ENCODE measurements at regions not wholly inside any gene's neighbourhood (a gene's known extent, or its start where the extent isn't known, plus 50 kb on each side); places are given as distances from the start of the nearest gene placed in this dataset.
"Not testable (repeated sequence)": the region's sequence is repeated elsewhere in the genome, so short reads cannot be mapped to it uniquely, and the experiment has no call there.

DNA sequence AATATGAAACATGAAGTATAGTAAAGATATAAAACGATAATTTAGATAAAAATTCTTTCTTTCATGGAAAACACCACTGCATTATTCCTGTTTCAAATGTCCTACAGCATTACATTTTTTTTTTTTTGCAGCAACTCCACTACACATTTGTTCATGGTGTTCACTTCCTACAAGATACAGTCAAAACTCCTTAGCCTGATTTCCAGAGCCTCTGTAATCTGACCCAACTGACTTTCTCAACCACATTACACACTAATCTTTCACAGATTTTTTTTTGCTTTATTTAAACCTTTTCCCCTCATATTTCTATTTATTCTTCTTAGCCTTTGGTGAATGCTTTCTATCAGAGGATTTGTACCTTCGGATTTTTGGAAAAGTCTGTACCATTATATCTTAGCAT is 176.5 kb upstream of the PDE7B start:
- intact Hi-C loops (cut with DNase I; ENCODE audit: low total_unique reads), result no loop called here
- TF ChIP-seq POLR2A (IDR thresholded peaks at IDR 0.05), result no peak
- no peak overlapping the region for H3K4me3 ChIP-seq (ENCODE audit: low read depth, poor library complexity, severe bottlenecking)
- no peak for DNase-seq (ENCODE audit: low spot score in 2 of 2)
- 80 to 84% methylated on average over 2 of the region's 2 CpGs for WGBS, 2 donors

- 57 to 69% methylated on average over 1 of the region's 1 CpG for WGBS, 2 donors
- intact Hi-C loops (cut with DNase I; ENCODE audit: low total_unique reads), result no loop called here
- DNase-seq (ENCODE audit: low spot score in 2 of 2), result peak in 1 of 2 donors; percentile 21
- no peak overlapping the region for H3K4me3 ChIP-seq (ENCODE audit: low read depth, poor library complexity, severe bottlenecking)
- TF ChIP-seq CTCF (IDR thresholded peaks at IDR 0.05) (no peak), POLR2A (IDR thresholded peaks at IDR 0.05) (no peak)
Observed at GRCh38 chr6:135675862-135676261, 175.6 kb upstream of the PDE7B start.

DNA sequence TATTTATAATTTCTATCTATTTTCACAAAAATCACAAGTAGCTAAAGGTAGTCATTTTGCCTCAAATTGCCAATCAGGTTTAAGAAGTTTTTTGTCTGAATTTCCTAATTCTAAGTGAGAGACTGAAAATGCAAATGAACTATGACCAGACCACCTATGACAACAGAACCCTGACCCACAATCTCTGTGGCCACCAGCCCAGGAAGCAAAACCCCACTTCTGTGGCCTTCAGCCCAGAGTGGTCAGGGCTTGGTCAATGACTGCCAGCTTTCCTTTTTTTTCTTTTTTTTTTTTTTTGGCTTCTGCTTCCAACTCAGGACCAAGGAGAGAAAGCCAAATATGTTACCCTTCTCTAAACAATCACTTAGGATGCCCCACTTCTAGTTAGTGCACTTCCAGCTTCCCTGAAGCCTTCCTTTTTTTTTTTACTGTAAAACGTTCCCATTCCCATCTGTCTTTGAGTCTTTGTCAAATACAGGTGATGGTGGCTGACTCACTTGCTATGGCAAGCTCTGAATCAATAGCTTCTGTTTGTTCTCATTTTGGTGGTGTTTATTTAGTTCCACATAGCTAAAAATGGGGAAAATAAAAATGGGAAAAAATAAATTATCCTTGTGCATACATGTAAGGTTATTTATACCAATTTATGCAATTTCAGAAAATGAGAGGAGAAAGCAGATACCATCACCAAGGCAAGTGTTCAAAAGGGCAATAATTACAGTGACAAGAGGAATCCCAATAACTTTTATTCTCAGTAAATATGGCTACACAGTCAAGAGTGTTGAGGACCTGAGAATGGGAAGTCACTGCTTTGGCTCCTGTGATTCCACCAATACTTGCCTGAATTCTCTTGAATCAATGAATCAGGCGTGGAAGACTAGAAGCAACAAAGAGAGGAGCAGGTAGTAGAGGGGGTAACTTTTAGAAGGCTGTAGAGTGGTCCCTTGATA is 170.3 kb upstream of the PDE7B start:
- no peak overlapping the region for H3K4me3 ChIP-seq (ENCODE audit: low read depth, poor library complexity, severe bottlenecking)
- no peak for DNase-seq (ENCODE audit: low spot score in 2 of 2)
- intact Hi-C loops (cut with DNase I; ENCODE audit: low total_unique reads), result no loop called here
- no peak for TF ChIP-seq POLR2A (IDR thresholded peaks at IDR 0.05)
- TF ChIP-seq CTCF (IDR thresholded peaks at IDR 0.05), result no peak
- WGBS, 2 donors, result 67 to 87% methylated on average over 2 of the region's 2 CpGs

- no peak overlapping the region for H3K4me3 ChIP-seq (ENCODE audit: low read depth, poor library complexity, severe bottlenecking)
- TF ChIP-seq POLR2A (IDR thresholded peaks at IDR 0.05) (no peak), CTCF (IDR thresholded peaks at IDR 0.05) (no peak)
- WGBS, 2 donors, result 25 to 27% methylated on average over 2 of the region's 2 CpGs
- DNase-seq (ENCODE audit: low spot score in 2 of 2), result no peak
- intact Hi-C loops (cut with DNase I; ENCODE audit: low total_unique reads), result no loop called here
Observed at GRCh38 chr6:135686784-135687301, 164.7 kb upstream of the PDE7B start.

DNA sequence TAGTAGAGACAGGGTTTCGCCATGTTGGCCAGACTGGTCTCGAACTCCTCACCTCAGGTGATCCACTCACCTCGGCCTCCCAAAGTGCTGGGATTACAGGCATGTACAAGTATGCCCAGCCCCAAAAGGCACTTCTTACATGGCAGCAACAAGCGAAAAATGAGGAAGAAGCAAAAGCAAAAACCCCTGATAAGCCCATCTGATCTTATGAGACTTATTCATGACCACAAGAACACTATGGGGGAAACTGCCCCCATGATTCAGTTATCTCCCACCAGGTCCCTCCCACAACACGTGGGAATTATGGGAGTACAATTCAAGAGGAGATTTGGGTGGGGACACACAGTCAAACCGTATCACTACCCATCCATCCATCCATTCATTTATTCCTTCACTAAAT is 163.0 kb upstream of the PDE7B start:
- intact Hi-C loops (cut with DNase I; ENCODE audit: low total_unique reads); H3K4me3 ChIP-seq (ENCODE audit: low read depth, poor library complexity, severe bottlenecking); DNase-seq (ENCODE audit: low spot score in 2 of 2): not testable (repeated sequence)
- 83 to 90% methylated on average over 6 of the region's 6 CpGs for WGBS, 2 donors

DNA sequence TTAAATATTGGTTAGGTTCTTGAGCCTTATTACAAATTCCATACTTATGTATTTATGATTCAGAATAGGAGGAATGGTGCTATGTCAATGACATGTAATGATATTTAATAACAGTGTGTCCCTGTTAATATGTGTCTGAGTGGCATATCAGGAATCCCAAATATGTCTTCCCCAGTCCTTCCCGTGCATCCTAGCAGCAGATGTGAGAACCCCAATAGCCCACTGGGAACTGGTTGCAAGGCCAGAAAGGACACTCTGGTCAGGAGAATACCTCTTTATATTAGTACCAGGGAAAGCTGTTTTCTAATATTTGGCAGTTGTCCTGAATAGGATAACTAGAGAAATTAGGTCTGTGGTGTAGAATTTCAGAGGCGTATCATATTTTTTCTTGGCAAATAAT is 159.1 kb upstream of the PDE7B start:
- no peak for TF ChIP-seq POLR2A (IDR thresholded peaks at IDR 0.05)
- no peak for TF ChIP-seq CTCF (IDR thresholded peaks at IDR 0.05)
- DNase-seq (ENCODE audit: low spot score in 2 of 2), result no peak
- H3K4me3 ChIP-seq (ENCODE audit: low read depth, poor library complexity, severe bottlenecking), result no peak overlapping the region
- intact Hi-C loops (cut with DNase I; ENCODE audit: low total_unique reads), result no loop called here
- WGBS, 2 donors, result 79 to 81% methylated on average over 2 of the region's 2 CpGs
